22Rv1 (cell line): ENCODE measurements at regions not wholly inside any gene's neighbourhood (a gene's known extent, or its start where the extent isn't known, plus 50 kb on each side); places are given as distances from the start of the nearest gene placed in this dataset.

Experiments used
- ZFX ChIP-seq: fragments of 450-650 bp; IDR thresholded peaks from 2 replicates; pipeline ENCODE4 v1.6.1; 2017; ENCODE audit warnings: antibody characterized with exemption, borderline replicate concordance
- TF ChIP-seq, protein P1 (sequence below): fragments of 450-650 bp; IDR thresholded peaks from 2 replicates; pipeline ENCODE4 v1.5.1; 2017; ENCODE audit warnings: mild to moderate bottlenecking

DNA sequence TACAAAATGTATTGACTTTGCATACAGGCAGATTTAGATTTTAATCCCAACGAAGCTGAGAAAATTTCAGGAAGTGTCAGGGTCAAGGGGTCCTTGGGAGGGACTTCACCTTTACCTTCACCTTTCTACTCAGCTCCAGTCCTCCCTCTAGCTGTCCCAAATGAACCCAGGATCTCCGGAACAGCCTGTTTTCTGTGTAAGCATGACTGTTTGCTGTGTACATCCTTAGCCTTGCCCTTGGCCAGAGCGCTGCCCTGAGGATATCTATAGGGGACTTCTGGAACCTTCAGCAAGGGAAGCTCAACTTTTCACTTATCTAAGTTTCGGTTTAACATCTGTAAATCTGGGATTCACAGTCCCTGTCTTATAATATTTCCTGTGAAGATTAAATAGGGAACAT, 246.8 kb upstream of the ST6GAL2 start:
- TF ChIP-seq, protein P1, sequence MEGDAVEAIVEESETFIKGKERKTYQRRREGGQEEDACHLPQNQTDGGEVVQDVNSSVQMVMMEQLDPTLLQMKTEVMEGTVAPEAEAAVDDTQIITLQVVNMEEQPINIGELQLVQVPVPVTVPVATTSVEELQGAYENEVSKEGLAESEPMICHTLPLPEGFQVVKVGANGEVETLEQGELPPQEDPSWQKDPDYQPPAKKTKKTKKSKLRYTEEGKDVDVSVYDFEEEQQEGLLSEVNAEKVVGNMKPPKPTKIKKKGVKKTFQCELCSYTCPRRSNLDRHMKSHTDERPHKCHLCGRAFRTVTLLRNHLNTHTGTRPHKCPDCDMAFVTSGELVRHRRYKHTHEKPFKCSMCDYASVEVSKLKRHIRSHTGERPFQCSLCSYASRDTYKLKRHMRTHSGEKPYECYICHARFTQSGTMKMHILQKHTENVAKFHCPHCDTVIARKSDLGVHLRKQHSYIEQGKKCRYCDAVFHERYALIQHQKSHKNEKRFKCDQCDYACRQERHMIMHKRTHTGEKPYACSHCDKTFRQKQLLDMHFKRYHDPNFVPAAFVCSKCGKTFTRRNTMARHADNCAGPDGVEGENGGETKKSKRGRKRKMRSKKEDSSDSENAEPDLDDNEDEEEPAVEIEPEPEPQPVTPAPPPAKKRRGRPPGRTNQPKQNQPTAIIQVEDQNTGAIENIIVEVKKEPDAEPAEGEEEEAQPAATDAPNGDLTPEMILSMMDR: no peak
- TF ChIP-seq ZFX: no peak
